T-helper 1 cell treated with Interleukin-12 subunit alpha and Interleukin-12 subunit beta and Interleukin-4 antibody, amounts not matched to agents 30 μg/mL and 1 μg/mL, for 36 hours (primary cell): ENCODE measurements at regions not wholly inside any gene's neighbourhood (a gene's known extent, or its start where the extent isn't known, plus 50 kb on each side); places are given as distances from the start of the nearest gene placed in this dataset.

ENCODE experiments used
- H3K27ac Mint-ChIP-seq: one replicate; pipeline ENCODE4 v1.8.0; 2021; ENCODE audit warnings: mild to moderate bottlenecking, mixed read lengths
- H3K27me3 Mint-ChIP-seq: one replicate; pipeline ENCODE4 v1.8.0; 2021; ENCODE audit warnings: low read depth, mixed read lengths
- H3K36me3 Mint-ChIP-seq: one replicate; pipeline ENCODE4 v1.8.0; 2021; ENCODE audit warnings: low read depth, mixed read lengths
- H3K4me1 Mint-ChIP-seq: one replicate; pipeline ENCODE4 v1.8.0; 2021; ENCODE audit warnings: low read depth, mixed read lengths
- H3K4me3 Mint-ChIP-seq: one replicate; pipeline ENCODE4 v1.8.0; 2021; ENCODE audit warnings: mild to moderate bottlenecking, moderate library complexity, mixed read lengths
- H3K9me3 Mint-ChIP-seq: one replicate; pipeline ENCODE4 v1.8.0; 2021; ENCODE audit warnings: mixed read lengths

DNA sequence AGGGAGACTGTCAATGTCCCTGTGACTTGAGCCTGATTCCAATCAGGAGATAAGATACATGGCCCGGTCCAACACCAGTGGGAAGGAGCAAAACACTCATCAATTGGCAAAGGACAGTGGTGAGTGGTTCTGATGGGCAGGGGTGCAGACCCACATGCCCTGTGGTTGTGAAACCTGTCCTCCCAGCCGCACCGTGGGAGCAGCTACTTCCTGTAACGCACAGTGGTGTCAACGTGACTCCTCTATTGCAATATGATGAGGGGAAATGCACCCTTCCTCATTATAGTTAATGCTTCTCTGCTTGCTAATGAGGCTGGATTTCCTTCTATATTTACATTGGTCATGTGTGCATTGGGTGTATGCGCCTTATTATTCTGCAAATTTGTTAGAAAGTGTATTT is 223.0 kb downstream of the IRX1 start:
- H3K36me3 Mint-ChIP-seq, result no peaks in the 10 kb centered on the region
- peaks cover 4% of the 10 kb centered on the region for H3K9me3 Mint-ChIP-seq
- H3K4me1 Mint-ChIP-seq, result no peaks in the 10 kb centered on the region
- H3K27me3 Mint-ChIP-seq, result no peaks in the 10 kb centered on the region
- H3K27ac Mint-ChIP-seq, result no peak overlapping the region
- no peak overlapping the region for H3K4me3 Mint-ChIP-seq

DNA sequence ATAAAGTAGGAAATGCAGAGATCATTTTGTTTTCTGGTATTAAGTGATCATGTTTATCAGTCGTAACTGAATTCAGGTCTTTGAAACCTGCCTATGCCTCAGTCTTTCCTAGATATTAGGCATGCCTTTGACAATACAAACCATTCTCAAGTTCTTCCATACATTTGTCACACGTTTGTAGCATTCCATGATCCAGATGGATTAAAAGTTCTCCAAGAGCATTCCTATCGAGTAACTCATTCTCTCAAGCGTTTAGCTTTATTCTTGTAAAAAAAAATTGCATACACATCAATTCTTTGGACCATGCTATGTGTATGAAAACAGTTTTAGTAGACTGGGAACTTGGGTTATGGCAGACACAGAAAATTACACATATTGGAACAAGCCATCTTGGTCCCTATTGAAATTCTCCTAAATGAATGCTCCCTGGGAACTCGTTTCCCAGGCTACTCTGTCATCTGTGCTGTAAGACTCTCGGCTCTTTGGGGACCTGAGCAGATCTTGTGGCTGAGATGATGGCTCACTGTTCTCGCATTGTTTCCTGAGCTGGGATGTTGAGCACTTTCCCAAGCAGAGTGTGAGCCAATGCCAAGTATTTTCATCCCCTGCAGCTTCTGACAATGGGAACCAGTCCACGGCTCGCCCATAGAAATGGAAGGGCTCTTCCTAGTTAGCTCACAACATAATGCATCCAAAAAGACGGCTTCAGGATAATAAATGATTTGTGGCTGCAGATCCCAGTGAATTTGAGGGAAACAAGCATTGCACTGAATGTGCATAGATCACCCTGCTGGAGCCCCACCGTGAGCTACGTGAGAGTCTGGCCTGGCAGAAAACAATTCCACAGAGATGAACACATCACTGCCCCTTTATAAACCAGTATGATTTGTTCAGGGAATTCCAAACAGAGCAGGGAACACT is 230.2 kb downstream of the IRX1 start:
- H3K36me3 Mint-ChIP-seq, result no peaks in the 10 kb centered on the region
- no peaks in the 10 kb centered on the region for H3K4me1 Mint-ChIP-seq
- H3K27ac Mint-ChIP-seq, result no peak overlapping the region
- no peak overlapping the region for H3K4me3 Mint-ChIP-seq
- H3K27me3 Mint-ChIP-seq, result peaks cover 3% of the 10 kb centered on the region
- H3K9me3 Mint-ChIP-seq, result no peaks in the 10 kb centered on the region

DNA sequence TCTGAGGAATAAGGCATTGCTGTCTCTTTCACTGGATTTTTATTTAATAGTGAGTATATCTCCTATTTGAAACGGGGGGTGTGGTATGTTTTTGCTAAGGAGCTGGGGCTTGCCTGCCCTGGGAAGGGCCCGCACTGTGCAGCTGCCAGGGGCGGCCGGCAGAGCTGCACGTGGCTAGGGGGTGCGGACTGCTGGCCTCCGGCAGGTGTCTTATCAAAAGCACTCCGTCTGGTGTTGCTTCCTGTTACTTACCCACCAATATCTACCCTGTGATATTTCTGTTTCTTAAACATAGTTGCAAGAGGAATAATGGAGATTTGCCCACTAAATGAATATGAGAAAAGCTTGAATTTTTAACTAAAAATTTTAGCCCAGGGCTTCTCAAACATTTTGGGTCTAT is 232.0 kb downstream of the IRX1 start:
- H3K27ac Mint-ChIP-seq, result no peak overlapping the region
- H3K9me3 Mint-ChIP-seq, result no peaks in the 10 kb centered on the region
- peaks cover 3% of the 10 kb centered on the region for H3K27me3 Mint-ChIP-seq
- no peaks in the 10 kb centered on the region for H3K4me1 Mint-ChIP-seq
- H3K4me3 Mint-ChIP-seq, result no peak overlapping the region
- H3K36me3 Mint-ChIP-seq, result no peaks in the 10 kb centered on the region

DNA sequence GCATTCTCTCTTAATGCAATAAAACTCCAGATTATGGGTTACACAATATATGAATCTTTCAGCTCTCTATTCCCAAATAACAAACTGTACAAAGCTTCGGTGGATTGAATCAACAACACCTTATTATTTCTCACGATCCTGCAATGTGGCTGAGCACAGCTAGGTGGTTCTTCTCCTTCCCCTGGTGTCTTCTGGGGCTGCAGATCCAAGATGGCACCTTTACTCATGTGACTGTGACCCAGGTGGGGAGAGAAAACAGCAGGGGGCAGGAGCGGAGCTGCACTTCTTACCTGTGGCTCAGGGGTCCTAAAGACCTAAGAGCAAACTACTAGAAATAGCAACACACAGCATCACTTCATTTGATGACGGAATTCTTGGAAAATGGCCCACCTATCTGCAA is 233.1 kb downstream of the IRX1 start:
- Mint-ChIP-seq H3K27me3 (peaks cover 3% of the 10 kb centered on the region), H3K9me3 (no peaks in the 10 kb centered on the region), H3K27ac (no peak overlapping the region), H3K36me3 (no peaks in the 10 kb centered on the region), H3K4me1 (no peaks in the 10 kb centered on the region), H3K4me3 (no peak overlapping the region)

DNA sequence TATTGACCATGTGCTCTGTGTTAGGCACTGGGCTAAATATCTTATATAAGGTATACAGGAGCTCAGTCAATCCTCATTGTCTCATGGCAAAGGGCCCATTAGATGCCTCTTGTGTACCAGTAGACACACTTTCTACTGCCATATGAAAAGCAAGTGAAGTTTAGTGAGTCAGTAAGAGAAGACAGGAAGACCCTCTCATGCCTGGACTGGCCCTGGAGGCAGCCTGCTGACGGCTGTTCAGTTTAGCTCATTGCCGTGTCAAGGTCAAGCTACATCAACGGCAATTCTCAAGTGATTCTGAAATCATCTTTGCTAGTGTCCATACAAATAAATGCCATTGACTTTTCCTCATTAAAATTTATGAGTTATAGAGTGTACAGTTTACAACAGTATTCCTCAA is 237.9 kb downstream of the IRX1 start:
- H3K9me3 Mint-ChIP-seq, result peaks cover 8% of the 10 kb centered on the region
- H3K4me3 Mint-ChIP-seq, result no peak overlapping the region
- H3K4me1 Mint-ChIP-seq, result no peaks in the 10 kb centered on the region
- no peaks in the 10 kb centered on the region for H3K27me3 Mint-ChIP-seq
- no peaks in the 10 kb centered on the region for H3K36me3 Mint-ChIP-seq
- no peak overlapping the region for H3K27ac Mint-ChIP-seq

DNA sequence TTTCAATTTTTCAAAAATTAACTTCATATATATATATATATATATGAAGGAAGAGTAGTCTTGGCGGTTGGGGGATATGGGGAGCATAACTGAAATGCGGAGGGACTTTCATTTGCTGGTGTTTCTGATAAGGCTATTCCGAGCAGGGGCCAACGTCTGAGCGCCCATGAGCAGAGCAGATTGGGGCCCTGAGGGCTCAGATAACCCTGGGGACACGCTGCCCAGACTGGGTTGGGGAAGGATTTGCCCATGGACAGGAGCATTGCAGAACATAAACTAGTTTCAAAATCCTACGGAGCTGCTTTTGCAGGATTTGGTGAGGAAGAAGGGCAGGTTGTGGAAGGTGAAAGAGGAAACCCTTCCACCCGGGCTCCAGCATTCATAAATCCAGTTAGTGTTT is 240.2 kb downstream of the IRX1 start:
- no peaks in the 10 kb centered on the region for H3K36me3 Mint-ChIP-seq
- no peak overlapping the region for H3K4me3 Mint-ChIP-seq
- H3K9me3 Mint-ChIP-seq, result peaks cover 8% of the 10 kb centered on the region
- no peak overlapping the region for H3K27ac Mint-ChIP-seq
- H3K27me3 Mint-ChIP-seq, result no peaks in the 10 kb centered on the region
- H3K4me1 Mint-ChIP-seq, result no peaks in the 10 kb centered on the region

DNA sequence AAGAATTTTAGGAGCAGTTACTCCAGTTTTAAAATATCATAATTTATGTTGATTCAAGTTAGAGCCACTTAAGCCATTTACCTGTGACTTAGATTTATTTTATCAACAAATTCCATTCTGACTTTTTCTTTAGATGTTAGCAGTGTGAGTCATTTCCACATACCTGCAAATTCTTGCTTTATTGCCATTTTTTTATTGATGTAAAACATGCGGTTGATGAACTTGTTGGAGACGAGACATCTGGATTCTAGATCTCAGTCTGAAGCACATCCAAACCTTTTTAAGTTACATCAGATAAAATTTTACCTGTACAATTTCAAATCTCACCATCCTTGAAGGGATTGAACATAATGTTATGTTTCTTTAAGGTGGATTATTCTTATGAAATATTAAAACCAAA is 240.9 kb downstream of the IRX1 start:
- H3K4me1 Mint-ChIP-seq, result no peaks in the 10 kb centered on the region
- peaks cover 8% of the 10 kb centered on the region for H3K9me3 Mint-ChIP-seq
- no peaks in the 10 kb centered on the region for H3K27me3 Mint-ChIP-seq
- no peak overlapping the region for H3K4me3 Mint-ChIP-seq
- H3K36me3 Mint-ChIP-seq, result no peaks in the 10 kb centered on the region
- no peak overlapping the region for H3K27ac Mint-ChIP-seq

DNA sequence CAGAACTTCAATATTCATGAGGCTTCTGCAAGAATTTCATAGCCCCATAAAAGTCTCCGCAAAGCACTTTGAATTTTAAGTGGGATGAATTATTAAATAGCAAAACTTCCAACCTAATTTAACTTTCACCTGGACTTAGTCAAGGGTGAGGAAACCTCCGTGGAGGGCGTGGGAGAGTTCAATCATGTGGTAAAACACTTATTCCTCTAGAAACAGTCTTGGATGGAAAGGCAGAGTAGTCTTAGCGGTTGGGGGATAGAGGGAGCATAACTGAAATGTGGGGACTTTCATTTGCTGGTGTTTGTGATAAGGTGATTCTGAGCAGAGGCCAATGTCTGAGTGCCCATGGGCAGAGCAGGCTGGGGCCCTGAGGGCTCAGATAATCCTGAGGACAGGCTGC is 241.9 kb downstream of the IRX1 start:
- Mint-ChIP-seq H3K4me3 (no peak overlapping the region), H3K27me3 (no peaks in the 10 kb centered on the region), H3K4me1 (no peaks in the 10 kb centered on the region), H3K36me3 (no peaks in the 10 kb centered on the region), H3K9me3 (peaks cover 8% of the 10 kb centered on the region), H3K27ac (no peak overlapping the region)

DNA sequence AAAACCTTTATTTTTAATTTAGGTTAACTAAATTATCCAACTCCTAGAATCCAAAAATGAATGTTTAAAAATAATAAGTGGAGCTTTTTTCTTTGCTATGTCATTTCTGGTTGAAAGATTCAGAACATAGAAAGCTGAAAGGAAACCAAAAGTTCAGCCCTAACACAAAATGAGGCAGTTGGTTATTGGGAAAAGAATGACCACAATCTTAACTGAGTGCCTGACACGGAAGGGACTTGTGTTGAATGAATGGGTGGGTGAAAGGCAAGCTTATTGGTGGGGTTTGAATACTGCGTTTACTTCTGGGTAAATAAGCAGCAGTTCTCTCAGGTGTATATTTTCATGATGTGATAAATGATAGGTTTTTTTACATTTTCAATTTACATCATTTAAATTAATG is 243.5 kb downstream of the IRX1 start:
- Mint-ChIP-seq H3K27ac (no peak overlapping the region), H3K9me3 (peaks cover 8% of the 10 kb centered on the region), H3K4me3 (no peak overlapping the region), H3K4me1 (no peaks in the 10 kb centered on the region), H3K36me3 (no peaks in the 10 kb centered on the region), H3K27me3 (no peaks in the 10 kb centered on the region)

DNA sequence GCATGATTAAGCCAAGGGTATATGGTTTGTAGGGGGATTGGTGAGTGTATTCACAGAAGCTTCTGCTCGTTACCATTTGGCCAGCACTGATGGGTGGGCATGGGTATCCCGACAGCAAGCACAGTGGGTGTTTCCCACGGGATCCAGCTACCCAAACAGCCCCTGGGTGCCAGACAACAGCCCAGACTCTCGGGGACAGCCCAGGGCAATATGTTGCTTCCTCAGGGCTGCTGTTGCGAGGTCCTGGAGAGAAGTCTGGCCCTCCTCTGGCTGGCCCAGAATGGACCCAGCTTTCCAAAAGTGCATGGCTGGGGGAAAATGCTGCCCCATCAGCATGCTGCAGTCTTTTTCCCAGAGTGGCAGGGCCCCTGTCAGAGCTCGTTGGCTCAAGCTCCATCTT is 247.0 kb downstream of the IRX1 start:
- Mint-ChIP-seq H3K27ac (no peak overlapping the region), H3K4me3 (no peak overlapping the region), H3K27me3 (no peaks in the 10 kb centered on the region), H3K36me3 (no peaks in the 10 kb centered on the region), H3K9me3 (peaks cover 5% of the 10 kb centered on the region), H3K4me1 (no peaks in the 10 kb centered on the region)

DNA sequence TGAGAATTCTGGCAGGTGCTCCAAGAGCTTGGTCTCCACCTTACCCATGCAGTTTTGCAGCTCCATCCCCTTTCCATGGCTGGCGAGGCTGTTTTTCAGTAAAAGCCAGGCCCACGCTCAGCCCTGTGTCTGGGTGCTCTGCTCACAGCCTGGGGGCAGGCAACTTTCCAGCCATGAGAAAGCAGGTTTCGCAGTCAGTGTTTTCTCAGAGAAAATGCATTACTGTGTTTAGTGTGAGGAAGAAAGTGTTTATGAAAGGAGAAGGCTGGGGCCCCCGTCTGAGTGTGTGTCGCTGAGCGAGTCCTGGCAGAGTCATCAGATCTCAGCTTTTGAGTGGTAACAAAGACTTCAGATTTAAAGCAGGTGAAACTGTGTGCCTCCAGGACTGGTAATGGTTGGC is 248.1 kb downstream of the IRX1 start:
- H3K27ac Mint-ChIP-seq, result no peak overlapping the region
- H3K4me3 Mint-ChIP-seq, result no peak overlapping the region
- peaks cover 3% of the 10 kb centered on the region for H3K9me3 Mint-ChIP-seq
- H3K27me3 Mint-ChIP-seq, result no peaks in the 10 kb centered on the region
- no peaks in the 10 kb centered on the region for H3K4me1 Mint-ChIP-seq
- H3K36me3 Mint-ChIP-seq, result no peaks in the 10 kb centered on the region

DNA sequence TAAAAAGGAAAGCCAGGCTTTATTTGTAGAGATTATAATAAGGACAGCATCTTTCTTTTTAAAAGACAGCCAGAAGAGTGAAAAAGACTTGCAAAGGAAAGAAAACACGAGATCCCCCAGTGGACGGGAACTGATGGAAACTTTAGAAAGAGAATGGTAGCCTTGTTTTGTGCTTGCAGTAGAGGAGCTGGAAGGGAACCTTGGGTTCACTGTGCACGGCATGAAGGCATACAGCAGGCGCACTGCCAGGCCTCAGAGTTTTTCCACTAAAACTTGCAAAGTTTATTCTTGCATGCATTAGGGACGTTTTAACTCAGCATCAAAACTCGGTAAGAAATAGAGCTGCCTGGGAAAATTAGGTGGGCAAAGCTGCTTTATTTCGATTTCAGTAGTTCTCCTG is 248.6 kb downstream of the IRX1 start:
- Mint-ChIP-seq H3K4me1 (no peaks in the 10 kb centered on the region), H3K27me3 (no peaks in the 10 kb centered on the region), H3K4me3 (no peak overlapping the region), H3K36me3 (no peaks in the 10 kb centered on the region), H3K27ac (no peak overlapping the region), H3K9me3 (peaks cover 3% of the 10 kb centered on the region)

DNA sequence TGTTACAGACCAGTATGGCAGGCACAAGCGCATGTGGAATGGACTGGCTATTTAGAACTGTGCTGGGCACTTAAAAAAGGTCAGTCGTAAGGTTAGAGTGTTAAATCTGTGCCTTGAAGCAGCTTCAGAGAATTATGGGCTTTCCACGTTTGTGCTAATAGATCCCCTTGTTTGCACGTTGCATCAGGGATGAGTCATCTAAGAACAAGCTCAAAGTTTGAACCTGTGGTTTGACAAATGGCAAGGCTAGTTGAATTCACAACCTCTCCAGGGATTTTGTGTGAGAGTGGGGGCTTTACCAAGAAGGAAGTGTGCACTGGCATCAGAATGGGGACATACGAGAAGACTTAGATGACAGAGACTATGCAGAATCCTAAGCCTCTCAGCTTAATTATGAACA is 249.6 kb downstream of the IRX1 start:
- Mint-ChIP-seq H3K9me3 (peaks cover 3% of the 10 kb centered on the region), H3K4me1 (no peaks in the 10 kb centered on the region), H3K27ac (no peak overlapping the region), H3K4me3 (no peak overlapping the region), H3K36me3 (no peaks in the 10 kb centered on the region), H3K27me3 (no peaks in the 10 kb centered on the region)

DNA sequence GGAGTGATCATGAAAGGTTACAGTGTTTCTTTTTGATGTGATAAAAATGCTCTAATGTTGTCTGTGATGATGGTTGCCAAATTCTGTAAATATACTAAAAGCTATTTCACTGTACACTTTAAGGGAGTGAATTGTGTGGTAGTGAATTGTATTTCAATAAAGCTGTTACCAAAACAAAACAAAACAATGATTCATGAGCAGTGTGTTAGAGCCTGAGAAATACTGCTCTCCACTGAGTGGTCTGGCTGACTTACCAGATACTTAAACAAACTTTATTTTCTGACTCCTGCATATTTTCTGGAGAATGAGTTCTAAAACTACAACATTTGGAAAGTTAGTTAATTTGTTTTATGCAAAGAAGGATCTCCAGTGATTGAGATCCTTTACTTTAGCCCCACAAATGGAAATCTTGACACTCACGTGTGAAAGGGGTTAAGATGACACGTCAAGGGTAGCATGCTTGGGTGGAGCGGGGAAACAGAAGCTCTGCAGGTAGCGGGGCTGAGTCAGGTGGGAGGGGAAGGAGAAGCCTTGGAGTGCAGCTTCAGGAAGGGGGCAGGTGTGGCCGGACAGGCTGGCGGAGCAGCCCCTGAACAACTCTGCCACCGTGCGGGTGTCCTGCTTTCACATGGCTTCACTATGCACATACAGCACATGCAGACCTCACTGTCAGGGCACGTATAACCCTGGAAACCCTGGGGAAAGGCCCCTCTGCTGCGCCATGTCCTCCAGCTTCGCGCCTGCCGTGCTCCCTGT is 256.7 kb downstream of the IRX1 start:
- Mint-ChIP-seq H3K4me1 (no peaks in the 10 kb centered on the region), H3K36me3 (no peaks in the 10 kb centered on the region), H3K27me3 (no peaks in the 10 kb centered on the region), H3K27ac (no peak overlapping the region), H3K4me3 (no peak overlapping the region), H3K9me3 (peaks cover 3% of the 10 kb centered on the region)

DNA sequence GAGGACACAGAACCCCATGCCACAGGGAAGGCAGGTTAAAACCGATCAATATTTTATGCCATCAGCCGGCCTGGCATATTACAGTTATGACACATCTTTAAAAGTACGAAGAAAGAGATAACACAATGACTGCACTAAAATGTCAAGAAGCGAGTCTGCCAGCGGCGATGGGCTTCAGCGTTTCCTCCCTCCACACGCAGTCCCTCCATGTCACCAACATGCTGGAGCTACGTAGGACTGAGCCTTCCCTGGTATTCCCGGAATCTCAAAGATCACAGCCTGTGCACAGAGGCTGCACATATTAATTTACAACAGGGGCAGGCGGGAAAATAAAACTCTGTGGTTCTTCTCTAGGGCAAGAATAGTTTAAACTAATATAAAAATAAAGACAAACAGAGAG is 257.7 kb downstream of the IRX1 start:
- Mint-ChIP-seq H3K36me3 (no peaks in the 10 kb centered on the region), H3K27ac (no peak overlapping the region), H3K4me1 (no peaks in the 10 kb centered on the region), H3K27me3 (no peaks in the 10 kb centered on the region), H3K9me3 (no peaks in the 10 kb centered on the region), H3K4me3 (no peak overlapping the region)
